ENCODE measurements at regions not wholly inside any gene's neighbourhood (a gene's known extent, or its start where the extent isn't known, plus 50 kb on each side); places are given as distances from the start of the nearest gene placed in this dataset.

DNA sequence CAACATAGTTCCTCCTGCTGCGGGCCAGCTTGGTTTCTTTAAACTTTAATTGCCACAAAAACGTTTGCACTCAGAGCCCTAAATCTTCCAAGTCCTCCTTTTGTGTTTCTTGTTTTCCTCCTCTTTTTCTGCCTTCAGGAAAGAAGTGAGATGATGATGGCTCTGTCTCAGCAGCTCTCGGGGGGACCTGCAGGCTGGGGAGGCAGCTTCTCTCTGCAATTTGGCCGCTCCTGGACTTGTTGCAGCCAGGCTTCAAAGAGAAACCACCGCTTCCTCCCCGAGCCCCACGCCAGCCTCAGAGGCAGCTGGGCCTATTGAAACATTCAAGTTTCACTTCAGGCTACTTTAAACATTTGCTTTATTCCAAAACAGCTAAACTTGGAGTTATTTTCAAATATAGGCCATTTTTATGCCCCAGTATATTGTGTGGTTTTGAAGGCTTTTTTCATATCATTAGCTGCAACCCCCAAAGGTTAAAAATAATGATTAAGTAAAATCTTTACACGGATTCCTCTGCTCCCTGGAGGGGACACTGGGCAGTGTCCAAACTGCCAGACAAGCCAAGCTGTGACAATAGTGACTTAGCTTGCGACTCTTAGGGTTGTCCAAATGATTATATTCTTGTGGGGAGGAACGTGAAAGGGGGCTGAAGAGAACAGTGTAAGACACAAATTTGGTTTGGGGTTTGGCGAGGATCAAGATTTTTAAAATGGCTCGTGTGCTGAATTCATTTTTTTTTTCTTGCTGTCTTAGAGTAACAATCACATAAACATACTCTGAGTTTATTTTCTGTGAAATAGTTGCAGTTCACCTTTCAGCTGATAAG, 330.8 kb downstream of the DLEU7 start:
- H3K9ac ChIP-seq (ENCODE audit: low read length), result peak overlapping the region; percentile 67
- no peaks in the 10 kb centered on the region for H3K27me3 ChIP-seq (replicated peaks in 1 of 4; ENCODE audit: control extremely low read depth in 1 of 4, control insufficient read depth in 3 of 4, insufficient read depth in 4 of 4, low read length in 3 of 4)
- H3K4me1 Mint-ChIP-seq, result no peaks in the 10 kb centered on the region
- intact Hi-C loops (cut with micrococcal nuclease), result loop anchor here (1.0 to 5.0 kb wide), 4 partner anchors 35 to 385 kb away; no protein-coding TSS in a partner anchor
- no peaks in the 10 kb centered on the region for H3K79me2 ChIP-seq (ENCODE audit: control insufficient read depth, insufficient read depth, low read length)
- 0% methylated on average over 6 of the region's 12 CpGs for WGBS (ENCODE audit: insufficient coverage)
- H3K9me3 Mint-ChIP-seq (ENCODE audit: insufficient read depth), result no peaks in the 10 kb centered on the region
- H2AFZ ChIP-seq (ENCODE audit: insufficient read depth, low read depth, low read length, poor library complexity, severe bottlenecking), result peak overlapping the region; percentile 84
- DNase-seq (peak; percentile 72), ATAC-seq (ENCODE audit: low read depth) (peak; percentile 84)
- CTCF ChIA-PET, result interaction anchor here (0.7 to 2.0 kb wide), 18 partner anchors 14 to 536 kb away, joined by 3 to 10 read pairs (median 4); partner anchors contain the start of gene TRIM13
- no peaks in the 10 kb centered on the region for H3K27me3 Mint-ChIP-seq
- H3K4me1 ChIP-seq (ENCODE audit: control insufficient read depth in 2 of 2, insufficient read depth in 2 of 2, low read length in 2 of 2), result peaks cover 22 to 32% of the 10 kb centered on the region in 2 donors
- no peak overlapping the region for H3K4me3 Mint-ChIP-seq
- peak overlapping the region; percentile 80 for H3K4me2 ChIP-seq (replicated peaks; ENCODE audit: low read depth, low read length, poor library complexity, severe bottlenecking)
- no peaks in the 10 kb centered on the region for H4K20me1 ChIP-seq (ENCODE audit: control insufficient read depth, insufficient read depth, low read length, poor library complexity, severe bottlenecking)
- H3K27ac ChIP-seq (ENCODE audit: low read length in 2 of 2), result peak overlapping the region; percentile 76 to 92
- no peak for TF ChIP-seq EZH2 (IDR thresholded peaks at IDR 0.05; ENCODE audit: borderline replicate concordance, insufficient read depth, low read depth, low read length, poor library complexity, severe bottlenecking)
- peaks cover 0 to 12% (median 2%) of the 10 kb centered on the region in 3 donors for H3K9me3 ChIP-seq (ENCODE audit: control extremely low read depth in 1 of 3, control insufficient read depth in 2 of 3, insufficient read depth in 1 of 3, low read length in 2 of 3)
- POLR2A ChIA-PET, result interaction anchor here (0.7 to 1.6 kb wide), 8 partner anchors 14 to 388 kb away, joined by 3 to 11 read pairs (median 4); no protein-coding TSS in a partner anchor
- peak overlapping the region; percentile 25 to 71 (median 47) for H3K4me3 ChIP-seq (ENCODE audit: control extremely low read depth in 1 of 5, extremely low read depth in 1 of 5, insufficient read depth in 1 of 5, low read depth in 2 of 5, low read length in 4 of 5)
- no peaks in the 10 kb centered on the region for H3K36me3 ChIP-seq (replicated peaks in 1 of 2; ENCODE audit: control extremely low read depth in 1 of 2, control insufficient read depth in 1 of 2, extremely low read depth in 1 of 2, insufficient read depth in 2 of 2, low read length in 1 of 2)
- no peak overlapping the region for H3K27ac Mint-ChIP-seq

DNA sequence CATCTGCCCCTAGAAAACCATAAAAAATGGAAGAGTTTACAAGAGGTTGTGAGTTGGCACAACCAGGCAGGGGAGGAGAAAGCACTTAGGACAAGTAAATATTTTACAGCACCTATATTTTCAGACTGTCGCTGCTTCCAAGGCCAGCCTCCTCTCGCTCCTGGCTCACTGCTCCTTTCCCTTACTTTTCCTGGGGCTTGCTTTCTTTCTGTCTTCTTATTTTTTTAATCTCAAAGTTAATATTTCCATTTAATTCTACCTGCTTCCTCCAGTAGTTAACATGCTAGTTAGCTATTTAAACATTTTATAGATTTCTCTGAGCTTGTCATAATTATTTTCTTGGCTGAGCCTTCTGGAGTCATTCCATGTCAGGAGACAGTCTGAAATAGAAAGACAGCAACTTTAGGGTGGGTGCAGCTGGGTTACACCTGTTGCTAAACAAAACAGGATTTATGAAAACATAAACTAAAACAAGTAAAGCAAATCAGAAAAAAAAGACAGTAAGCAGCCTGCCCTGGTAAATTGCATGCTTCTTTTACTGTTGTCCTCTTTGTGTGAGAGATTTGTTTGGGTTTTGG, 330.1 kb downstream of the DLEU7 start:
- Mint-ChIP-seq H3K9me3 (ENCODE audit: insufficient read depth) (no peaks in the 10 kb centered on the region), H3K4me1 (no peaks in the 10 kb centered on the region), H3K4me3 (no peak overlapping the region), H3K27ac (no peak overlapping the region), H3K27me3 (no peaks in the 10 kb centered on the region)
- Histone ChIP-seq H4K20me1 (ENCODE audit: control insufficient read depth, insufficient read depth, low read length, poor library complexity, severe bottlenecking) (no peaks in the 10 kb centered on the region), H3K9me3 (ENCODE audit: control extremely low read depth in 1 of 3, control insufficient read depth in 2 of 3, insufficient read depth in 1 of 3, low read length in 2 of 3) (peaks cover 0 to 10% (median 2%) of the 10 kb centered on the region in 3 donors), H3K79me2 (ENCODE audit: control insufficient read depth, insufficient read depth, low read length) (no peaks in the 10 kb centered on the region), H3K36me3 (replicated peaks in 1 of 2; ENCODE audit: control extremely low read depth in 1 of 2, control insufficient read depth in 1 of 2, extremely low read depth in 1 of 2, insufficient read depth in 2 of 2, low read length in 1 of 2) (no peaks in the 10 kb centered on the region), H3K4me3 (ENCODE audit: control extremely low read depth in 1 of 5, extremely low read depth in 1 of 5, insufficient read depth in 1 of 5, low read depth in 2 of 5, low read length in 4 of 5) (peak overlapping the region in 1 of 5 experiments; percentile 71), H3K9ac (ENCODE audit: low read length) (peak overlapping the region; percentile 67), H2AFZ (ENCODE audit: insufficient read depth, low read depth, low read length, poor library complexity, severe bottlenecking) (peak overlapping the region; percentile 84), H3K4me2 (replicated peaks; ENCODE audit: low read depth, low read length, poor library complexity, severe bottlenecking) (peak overlapping the region; percentile 80), H3K27me3 (replicated peaks in 1 of 4; ENCODE audit: control extremely low read depth in 1 of 4, control insufficient read depth in 3 of 4, insufficient read depth in 4 of 4, low read length in 3 of 4) (no peaks in the 10 kb centered on the region), H3K27ac (ENCODE audit: low read length in 2 of 2) (peak overlapping the region; percentile 76 to 92), H3K4me1 (ENCODE audit: control insufficient read depth in 2 of 2, insufficient read depth in 2 of 2, low read length in 2 of 2) (peaks cover 22 to 32% of the 10 kb centered on the region in 2 donors)
- WGBS (ENCODE audit: insufficient coverage), result no CpG with 5 or more reads among the region's 2 CpGs
- intact Hi-C loops (cut with micrococcal nuclease), result loop anchor here (5.0 kb wide), 2 partner anchors 36 to 386 kb away; no protein-coding TSS in a partner anchor
- ATAC-seq (ENCODE audit: low read depth), result no peak
- ChIA-PET POLR2A (interaction anchor here (0.5 to 1.5 kb wide), 2 partner anchors 143 to 248 kb away, joined by 5 read pairs; no protein-coding TSS in a partner anchor), CTCF (interaction anchor here (0.7 to 2.0 kb wide), 12 partner anchors 13 to 537 kb away, joined by 3 to 10 read pairs (median 5); partner anchors contain the start of gene TRIM13)
- DNase-seq, result no peak
- TF ChIP-seq, protein P1, sequence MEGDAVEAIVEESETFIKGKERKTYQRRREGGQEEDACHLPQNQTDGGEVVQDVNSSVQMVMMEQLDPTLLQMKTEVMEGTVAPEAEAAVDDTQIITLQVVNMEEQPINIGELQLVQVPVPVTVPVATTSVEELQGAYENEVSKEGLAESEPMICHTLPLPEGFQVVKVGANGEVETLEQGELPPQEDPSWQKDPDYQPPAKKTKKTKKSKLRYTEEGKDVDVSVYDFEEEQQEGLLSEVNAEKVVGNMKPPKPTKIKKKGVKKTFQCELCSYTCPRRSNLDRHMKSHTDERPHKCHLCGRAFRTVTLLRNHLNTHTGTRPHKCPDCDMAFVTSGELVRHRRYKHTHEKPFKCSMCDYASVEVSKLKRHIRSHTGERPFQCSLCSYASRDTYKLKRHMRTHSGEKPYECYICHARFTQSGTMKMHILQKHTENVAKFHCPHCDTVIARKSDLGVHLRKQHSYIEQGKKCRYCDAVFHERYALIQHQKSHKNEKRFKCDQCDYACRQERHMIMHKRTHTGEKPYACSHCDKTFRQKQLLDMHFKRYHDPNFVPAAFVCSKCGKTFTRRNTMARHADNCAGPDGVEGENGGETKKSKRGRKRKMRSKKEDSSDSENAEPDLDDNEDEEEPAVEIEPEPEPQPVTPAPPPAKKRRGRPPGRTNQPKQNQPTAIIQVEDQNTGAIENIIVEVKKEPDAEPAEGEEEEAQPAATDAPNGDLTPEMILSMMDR (IDR thresholded peaks at IDR 0.05), result no peak
- TF ChIP-seq EZH2 (IDR thresholded peaks at IDR 0.05; ENCODE audit: borderline replicate concordance, insufficient read depth, low read depth, low read length, poor library complexity, severe bottlenecking), result no peak
